CD4-positive, alpha-beta T cell treated with Interleukin-12 subunit alpha and Interleukin-12 subunit beta, for 1 hour (primary cell): ENCODE measurements at regions not wholly inside any gene's neighbourhood (a gene's known extent, or its start where the extent isn't known, plus 50 kb on each side); places are given as distances from the start of the nearest gene placed in this dataset.
"Not testable (repeated sequence)": the region's sequence is repeated elsewhere in the genome, so short reads cannot be mapped to it uniquely, and the experiment has no call there.

ENCODE experiments used
- DNase-seq: peaks from one replicate; pipeline ENCODE4 v3.0.0-alpha.2; 2020

DNA sequence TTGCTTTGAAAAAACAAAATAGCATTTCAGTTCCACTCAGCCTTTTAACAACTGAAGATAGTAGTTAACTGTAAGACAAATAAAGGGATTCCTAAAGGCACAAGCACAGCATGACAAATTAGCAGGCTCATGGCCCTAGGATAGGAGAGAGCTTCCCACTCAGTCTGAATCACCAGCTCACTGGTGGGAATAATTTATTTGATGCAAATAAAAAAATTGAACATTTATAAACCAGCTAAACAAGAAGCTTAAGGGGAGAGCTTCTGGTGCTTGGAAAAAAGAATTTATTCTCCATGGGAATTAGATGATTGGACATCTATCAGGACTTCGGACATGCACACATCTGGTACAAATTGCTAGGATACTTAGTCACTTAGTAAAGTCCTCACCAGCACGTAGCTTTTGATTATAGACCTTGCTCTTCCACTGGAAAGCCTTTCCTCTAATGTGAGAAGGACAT, 294.1 kb upstream of the TNC start:
- DNase-seq: no peak

DNA sequence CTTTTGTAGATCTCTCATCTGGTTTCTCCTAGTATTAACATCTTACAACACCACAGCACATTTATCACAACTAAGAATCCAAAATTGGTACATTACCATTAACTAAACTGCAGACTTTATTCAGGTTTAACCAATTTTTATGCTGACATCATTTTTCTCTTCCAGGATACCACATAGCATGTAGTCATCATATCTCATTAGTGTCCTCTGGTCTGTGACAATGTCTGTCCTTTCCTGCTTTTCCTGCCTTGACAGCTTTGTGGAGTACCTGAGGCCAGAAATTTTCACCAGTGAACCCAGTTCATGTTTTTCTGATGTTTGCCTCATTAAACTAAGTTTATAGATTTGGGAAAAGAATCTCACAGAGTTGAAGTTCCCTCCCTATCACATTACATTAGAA, 294.7 kb upstream of the TNC start:
- DNase-seq: no peak

DNA sequence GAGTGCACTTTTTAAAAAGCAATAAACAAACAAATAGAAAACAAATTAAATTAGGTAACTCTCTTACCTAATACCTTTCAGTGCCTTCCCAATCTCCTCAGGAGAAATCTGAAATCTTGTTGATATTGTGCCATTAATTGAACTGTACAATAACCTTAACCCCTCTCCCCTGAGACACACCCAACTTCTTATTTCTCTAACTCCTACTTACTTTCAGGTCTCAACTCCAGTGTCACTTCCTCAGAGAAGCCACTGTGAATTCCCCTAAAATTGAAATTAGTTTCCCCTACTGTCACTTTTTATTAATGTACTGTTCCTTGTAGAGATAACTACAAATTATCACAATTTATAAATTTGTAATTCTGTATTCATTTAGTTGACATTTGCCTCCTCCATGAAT, 295.3 kb upstream of the TNC start:
- no peak for DNase-seq

DNA sequence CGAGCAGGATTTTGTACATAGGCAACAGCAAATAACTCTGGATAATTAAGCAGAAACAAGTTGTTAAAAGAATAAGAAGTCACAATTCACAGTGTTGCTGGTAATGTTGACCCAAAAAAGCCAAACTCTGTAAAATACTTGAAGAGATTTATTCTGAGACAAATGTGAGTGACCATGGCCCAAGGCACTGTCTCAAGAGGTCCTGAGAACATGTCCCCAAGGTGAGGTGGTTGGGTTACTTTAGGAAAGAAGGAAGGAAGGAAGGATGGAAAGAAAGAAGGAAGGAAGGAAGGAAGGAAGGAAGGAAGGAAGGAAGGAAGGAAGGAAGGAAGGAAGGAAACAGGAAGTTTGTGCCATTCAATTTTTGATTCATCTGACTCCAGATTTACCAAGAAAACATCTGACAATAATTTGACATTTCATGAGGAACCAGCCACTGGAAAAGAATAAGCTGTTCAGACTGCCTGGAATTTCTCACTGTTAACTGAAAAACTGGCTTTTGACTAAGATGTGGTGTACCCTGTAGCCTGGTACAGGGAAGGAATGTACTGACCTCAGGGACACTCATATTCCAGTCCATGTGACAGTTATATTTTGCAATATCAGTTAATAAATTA, 295.9 kb upstream of the TNC start:
- DNase-seq: no peak

DNA sequence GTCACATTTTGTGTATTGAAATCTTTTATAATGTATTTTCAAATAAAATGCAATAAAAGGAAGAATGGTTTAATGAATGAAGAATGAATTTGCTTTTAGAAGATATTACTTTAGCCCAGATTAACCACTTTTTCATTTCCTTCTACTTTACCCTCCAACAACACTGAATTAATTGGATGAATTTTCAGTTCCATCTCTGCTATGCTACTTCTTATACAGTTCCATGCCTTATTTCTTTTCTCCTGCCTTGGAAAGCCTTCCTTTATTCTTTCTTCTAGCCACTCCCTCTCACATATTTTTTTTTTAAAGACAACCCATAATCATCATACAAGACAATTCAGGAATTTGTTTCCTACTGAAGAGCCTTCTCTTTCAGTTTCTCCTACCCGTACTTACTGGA, 296.6 kb upstream of the TNC start:
- no peak for DNase-seq

DNA sequence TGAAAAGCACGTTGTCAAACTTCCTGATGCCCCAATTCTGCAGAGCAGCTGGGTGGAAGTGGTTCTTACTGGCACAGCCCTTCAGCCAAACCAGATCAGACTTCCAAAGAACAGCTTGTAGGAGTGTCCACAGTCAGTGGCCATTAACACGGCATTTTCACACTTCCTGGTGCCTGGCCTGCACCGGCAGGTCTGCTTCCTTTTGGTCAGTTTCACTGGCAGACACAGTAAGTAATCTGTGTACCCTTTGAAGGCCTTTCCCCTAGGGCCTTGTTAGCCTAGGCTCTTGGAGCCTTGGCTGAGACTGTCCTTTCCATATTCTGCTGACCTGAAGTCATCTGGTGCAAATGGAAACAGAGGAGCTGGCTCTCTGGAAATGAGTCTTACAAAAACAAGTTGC, 297.5 kb upstream of the TNC start:
- no peak for DNase-seq

DNA sequence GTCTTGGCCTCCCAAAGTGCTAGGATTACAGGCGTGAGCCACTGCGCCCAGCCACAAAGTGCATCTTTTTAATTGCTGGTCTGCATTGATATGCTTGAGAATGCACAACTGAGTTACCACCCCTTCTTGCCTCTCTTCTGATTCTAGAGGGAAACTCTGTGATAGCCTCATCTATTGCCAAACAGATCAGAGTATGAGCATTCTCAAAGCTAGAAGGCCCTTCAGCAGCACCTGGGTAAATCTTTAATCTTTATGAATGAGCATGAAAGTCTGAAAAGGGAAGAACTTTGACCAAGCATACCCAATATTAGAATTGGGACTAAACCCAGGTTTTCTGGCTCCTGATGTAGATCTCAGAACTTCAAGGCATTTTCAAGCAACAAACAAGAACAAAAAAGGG, 298.3 kb upstream of the TNC start:
- no peak for DNase-seq

DNA sequence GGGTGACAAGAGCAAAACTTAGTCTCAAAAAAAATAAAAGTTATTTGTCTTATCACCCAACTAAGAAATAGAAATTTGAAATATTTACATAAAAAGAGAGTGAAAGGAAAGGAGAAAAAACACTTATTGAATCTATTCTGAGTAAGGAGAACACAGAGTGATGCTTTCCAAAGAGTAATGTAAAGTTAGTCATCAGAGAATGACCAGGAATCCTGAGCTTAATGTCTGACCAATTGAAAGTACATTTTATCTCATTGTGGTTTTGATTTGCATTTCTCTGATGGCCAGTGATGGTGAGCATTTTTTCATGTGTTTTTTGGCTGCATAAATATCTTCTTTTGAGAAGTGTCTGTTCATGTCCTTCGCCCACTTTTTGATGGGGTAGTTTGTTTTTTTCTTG, 300.2 kb upstream of the TNC start:
- not testable (repeated sequence) for DNase-seq

DNA sequence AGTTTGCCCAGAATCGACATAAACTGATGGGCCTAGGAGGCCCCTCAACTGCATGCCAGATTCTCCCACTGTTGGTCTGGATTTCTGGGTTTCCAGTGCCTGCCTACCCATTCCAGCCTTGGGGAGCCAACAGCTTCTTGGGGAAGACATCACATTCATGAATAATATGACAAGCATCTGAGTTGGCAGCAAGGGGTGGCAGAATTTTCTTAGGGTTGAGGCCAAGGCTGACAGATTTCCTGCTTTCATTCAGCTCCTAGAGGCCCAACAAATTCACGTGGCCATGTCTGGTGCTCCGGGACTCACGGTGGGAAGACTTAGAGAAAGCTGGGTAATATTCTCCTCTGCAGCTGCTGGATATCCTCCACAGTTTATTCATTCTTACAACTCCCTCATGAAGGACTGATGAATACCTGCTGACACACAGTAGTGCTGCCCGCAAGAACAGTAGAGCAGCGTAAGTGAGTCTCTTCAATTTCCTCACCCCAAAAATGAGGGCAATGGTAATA, 305.0 kb upstream of the TNC start:
- DNase-seq: no peak

DNA sequence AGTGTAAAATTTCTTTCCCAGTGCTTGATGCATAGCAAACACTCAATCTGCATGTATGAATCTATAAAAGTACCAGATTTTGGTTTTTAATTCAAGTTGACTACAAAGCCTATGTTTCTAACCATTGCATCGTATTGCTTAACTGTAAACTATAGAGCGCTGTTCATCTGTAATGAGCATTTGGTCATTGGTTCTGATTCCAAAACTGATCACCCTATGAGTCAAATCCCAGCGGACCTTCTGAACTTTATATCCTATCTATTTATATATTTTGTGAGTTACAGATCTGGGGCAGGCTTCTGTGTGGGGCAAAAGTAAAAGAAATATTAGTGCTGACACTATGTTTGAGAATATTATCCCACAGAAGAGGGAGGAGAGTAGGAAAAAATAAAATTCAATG, 305.7 kb upstream of the TNC start:
- no peak for DNase-seq

DNA sequence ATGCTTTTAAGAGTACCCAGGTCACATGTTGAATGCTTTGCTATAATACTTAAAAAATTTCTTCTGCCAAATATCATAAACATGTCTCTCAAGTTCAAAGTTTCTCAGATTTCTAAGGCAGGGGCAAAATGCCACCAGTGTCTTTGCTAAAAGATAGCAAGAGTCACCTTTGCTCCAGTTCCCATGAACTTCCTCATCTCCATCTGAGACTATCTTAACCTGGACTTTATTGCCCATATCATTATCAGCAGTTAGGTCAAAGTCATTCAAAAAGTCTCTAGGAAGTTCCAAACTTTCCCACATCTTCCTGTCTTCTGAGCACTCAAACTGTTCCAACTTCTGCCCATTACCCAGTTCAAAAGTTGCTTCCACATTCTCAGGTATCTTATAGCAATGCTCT, 307.6 kb upstream of the TNC start:
- no peak for DNase-seq

DNA sequence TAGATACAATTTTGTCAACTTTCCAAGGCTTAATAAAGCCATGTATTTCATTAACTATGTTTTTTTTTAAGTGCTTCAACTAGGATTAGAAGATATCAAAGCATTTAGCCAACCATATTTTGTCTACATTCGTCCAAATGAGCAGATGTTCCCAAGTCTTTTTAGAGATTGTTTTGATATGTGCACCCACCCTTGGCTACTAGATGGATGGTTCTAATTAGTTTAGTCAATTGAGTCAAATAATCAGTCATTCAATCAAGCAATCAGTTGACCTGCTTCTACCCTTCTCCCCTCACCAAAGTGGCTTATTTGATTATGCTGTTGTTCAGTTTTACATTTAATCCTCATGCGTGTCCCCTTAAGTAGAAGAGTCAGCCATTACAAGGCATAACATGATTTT, 319.5 kb upstream of the TNC start:
- no peak for DNase-seq

DNA sequence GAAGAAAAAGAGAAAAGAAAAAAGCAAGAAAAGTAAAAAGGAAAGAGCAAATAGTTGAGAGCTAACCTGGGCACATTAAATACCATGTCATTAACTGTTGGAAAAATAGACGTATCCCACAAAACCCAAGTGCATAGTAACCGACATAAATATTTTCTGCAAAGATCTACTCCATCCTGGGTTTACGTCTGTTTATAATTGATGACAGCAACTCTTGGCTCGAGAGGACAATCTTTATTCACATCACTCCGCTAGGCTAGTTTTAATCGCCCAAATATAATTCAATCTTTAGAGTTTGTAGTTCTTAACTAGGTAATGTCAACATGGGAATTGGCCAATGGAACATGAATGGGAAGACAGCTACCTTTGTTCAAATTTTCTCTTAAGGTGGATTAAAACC, 321.7 kb upstream of the TNC start:
- no peak for DNase-seq

DNA sequence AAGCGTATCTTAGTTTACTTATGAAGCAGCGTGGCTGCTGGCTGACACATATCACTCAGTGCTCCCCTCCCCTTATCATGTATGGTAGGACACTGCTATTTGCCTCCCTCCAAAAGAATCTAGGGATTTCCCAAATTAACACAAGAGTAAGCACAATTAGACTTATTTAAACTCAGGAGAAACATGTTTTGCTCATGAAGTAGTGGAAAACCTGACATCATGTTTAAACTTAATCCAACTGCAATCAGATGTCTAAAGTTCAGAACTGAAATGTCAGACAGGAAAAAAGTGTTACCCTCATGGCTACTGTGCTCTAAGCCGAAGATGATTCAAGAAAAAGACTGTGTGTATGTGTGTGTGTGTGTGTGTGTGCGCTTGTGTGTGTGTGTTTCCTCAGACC, 324.1 kb upstream of the TNC start:
- DNase-seq: no peak

DNA sequence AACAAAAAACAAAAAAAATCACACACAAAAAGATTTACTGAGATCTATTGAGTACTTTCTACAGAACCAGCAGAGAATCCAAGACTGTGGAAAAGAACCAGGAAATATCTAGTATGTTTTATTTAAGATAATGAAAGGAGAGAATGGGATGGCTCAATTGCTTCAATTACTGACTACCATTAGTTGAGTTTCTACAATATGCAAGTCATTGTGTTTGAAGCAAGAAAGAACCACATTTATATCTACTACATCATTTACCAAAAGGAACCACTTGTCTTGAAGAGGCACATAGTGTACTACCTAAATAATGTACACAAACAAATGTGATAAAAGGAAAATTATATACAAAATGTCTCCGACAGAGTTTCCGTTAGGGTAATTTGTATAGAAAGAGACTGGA, 325.9 kb upstream of the TNC start:
- no peak for DNase-seq

DNA sequence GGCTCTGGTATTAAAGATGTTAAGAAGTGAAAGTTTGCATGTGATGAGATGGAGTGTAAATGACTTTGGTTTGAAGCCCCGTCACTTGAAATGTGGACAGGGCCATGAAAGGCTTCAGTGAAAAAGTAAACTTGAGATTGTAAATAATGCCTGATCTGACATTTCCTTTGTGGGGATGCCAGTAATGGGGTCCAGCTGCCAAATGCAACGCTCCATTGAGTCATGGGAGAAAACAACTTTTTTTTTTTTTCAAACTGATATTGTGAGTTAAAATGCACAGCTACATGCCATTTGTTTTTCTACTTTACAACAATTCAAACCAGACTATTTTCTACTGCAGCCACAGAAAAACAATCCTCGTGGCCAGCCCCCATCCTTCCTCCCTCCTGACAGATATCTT, 327.0 kb upstream of the TNC start:
- DNase-seq: no peak

DNA sequence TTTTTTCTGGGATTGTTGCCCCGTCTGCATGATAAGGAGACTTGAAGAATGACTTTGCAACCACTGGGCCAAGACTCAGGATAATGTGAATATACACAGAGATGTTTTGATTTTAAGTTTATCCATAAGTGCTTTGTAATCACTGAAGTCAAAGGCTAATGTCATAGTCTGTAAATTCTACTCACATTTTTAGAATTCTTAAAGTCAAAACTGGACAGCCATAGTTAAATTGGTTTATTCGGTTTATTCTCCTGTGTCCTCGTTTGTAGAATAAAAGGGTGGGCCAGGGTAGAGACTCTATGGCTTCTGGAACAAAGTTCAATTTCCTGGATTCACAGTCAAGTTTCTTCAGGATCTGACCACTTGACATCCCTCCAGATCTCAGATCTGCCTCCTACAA, 327.7 kb upstream of the TNC start:
- no peak for DNase-seq

DNA sequence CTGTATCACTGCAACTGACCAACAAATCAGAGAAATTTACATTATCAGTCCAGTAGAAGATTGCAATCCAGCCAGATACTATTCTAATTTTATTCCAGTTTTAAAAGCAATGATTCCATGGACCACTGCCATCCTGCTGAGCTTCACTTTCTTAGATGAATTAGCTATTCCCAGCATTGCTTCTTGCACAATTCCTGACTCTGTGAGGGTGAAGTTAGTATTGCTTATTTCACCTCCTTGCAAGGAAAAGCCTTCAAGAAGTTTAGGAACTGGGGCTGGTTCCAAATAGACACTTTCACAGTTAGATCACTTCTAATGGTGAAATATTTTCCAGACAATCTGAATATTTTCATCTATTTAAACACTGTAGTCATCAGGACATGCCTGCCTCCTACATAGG, 338.6 kb upstream of the TNC start:
- no peak for DNase-seq

DNA sequence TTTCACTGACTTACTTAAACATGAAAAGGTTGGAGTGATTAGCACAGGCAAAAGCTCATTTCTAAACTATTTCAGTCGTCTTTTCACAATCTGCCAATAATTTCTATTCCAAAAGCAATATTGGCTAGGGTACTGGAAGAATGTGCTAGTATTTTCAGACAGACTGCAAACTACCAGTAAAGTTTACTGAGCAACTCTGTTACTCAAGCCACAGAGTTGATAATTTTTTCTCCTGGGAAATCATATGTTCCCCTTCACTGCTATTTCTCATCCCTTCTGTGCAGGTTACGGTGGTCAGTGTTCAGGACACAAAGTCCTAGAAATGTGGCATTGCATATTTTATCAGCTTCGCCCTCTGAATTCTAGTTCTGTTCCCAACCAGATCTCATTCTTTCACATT, 343.3 kb upstream of the TNC start:
- no peak for DNase-seq

DNA sequence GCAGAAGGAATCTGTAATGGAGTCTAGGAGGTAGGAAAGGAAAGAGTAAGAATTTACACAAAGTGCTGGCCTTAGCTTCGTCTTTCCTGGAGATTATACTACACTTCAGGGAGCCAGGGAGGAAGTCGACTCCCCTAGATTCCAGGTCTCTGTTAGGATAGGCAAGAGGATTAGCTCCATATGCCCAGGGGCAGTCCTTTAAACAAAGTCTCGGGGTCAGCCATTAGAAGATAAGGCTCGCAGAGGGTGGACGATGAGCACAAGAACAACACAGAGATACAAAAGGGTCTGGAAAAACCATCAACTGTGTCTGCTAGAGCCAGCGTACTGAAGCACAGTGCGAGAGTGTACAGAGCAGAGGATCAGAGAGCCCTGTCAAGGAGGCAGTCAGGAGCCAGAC, 344.7 kb upstream of the TNC start:
- DNase-seq: no peak

DNA sequence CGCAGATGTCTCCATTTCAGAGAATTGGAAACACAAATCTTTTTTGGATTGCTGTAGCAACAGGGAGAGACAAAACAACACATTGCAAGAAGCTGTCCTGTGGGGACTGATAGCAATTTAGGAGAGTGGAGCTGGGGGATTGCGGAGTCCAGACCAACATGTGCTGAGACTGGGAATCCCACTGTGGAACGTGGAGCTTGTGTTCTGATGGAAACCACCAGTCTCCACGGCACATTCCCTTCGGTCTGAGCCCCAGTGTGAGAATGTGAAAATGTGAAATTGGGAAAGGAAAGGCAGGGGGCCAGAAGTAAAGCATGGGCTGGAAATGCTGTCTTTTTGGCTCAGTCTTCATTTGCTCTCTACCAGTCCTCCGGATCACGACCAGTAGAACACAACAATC, 348.8 kb upstream of the TNC start:
- no peak for DNase-seq

DNA sequence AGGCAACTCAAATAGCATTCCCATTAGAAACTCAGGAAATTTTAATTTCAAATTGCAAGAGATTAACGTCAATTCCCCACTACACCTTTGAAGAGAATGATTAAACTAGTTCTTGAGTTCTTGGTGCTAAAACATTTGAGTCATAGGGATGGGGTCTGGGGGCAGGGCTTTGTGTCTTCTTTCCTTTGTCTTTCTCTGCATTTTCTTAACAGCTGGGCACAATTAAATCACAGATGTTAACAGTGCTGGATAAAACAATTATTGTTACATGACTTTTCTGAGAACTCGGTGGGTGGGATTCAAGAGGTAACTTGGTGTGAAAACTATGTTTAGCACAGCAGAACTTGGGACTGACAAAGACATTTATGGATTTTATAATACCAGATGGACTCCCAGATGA, 351.9 kb upstream of the TNC start:
- DNase-seq: no peak

DNA sequence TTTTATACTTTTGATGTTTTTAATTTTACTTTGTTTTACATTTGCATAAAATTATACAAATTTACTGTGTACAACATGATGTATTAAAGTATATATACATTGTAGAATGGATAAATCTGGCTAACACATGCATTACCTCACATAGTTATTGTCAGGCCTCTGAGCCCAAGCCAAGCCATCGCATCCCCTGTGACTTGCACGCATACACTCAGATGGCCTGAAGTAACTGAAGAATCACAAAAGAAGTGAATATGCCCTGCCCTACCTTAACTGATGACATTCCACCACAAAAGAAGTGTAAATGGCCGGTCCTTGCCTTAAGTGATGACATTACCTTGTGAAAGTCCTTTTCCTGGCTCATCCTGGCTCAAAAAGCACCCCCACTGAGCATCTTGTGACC, 355.1 kb upstream of the TNC start:
- not testable (repeated sequence) for DNase-seq

DNA sequence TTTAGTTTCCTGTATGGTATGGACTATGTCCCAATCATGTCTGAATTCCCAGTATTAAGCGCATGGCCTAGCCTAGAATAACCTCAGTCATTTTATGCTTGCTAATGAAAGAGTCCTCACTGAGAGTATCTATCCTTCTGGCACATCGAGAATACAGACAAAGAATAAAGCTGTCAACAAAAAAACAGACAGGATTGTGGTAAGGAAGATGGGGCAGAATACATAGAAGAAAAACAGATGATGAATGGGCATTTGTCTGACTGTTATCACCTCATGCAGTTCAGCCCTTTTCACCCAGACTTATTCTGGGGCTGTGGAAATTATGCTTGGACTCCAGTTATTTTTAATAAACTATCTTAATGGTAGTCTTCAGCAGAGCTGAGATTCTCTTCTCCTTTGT, 363.8 kb upstream of the TNC start:
- DNase-seq: no peak

DNA sequence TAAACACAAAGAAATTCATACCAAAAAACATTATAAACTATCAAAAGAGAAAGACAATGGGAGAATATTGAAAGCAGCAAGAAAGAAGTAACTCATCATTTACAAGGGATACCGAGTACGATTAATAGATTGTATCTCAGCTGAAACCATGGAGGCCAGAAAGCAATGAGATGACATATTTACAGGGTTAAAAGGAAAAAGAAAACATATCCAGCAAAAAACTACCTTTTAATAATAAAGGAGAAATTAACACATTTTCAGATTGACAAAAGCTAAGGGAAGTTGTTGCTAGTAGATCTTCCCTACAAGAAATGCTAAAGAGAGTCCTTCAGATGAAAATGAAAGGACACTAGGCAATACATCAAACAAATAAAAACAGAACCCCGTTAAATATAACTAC, 364.8 kb upstream of the TNC start:
- no peak for DNase-seq

DNA sequence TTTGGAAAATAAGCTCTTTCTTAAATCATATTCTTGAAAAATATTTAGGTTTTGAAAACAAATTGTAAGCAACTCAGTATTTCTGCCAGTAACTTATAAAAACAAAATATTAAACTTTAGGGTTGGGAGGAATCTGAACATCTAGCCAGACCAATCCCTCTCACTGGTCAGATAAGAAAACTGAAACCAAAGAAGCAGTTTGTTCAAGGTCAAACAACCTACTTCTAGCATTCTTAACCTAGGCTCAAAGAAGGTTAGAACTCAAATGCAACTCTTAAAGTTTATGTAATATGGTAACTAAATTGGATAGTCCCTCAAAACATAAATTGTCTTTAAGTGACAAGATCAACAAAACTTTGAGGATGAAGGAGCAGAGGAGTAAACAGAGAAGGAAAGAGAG, 374.9 kb upstream of the TNC start:
- no peak for DNase-seq
